Astrocyte (in vitro differentiated cells and primary cell): ENCODE measurements at regions not wholly inside any gene's neighbourhood (a gene's known extent, or its start where the extent isn't known, plus 50 kb on each side); places are given as distances from the start of the nearest gene placed in this dataset.

ENCODE experiments used
- DNase-seq: peaks from one replicate; pipeline ENCODE4 v3.0.0-alpha.2; 2010; ENCODE audit warnings: low read depth
- FAIRE-seq: peaks from 2 replicates; lab custom pipeline; 2011; peaks lifted over from hg19 to GRCh38; lab: Jason Lieb, UNC
- H2AFZ ChIP-seq: 2 replicates; pipeline ENCODE4 v1.6.0; 2012; ENCODE audit warnings: low read depth, low read length, inconsistent platforms
- H3K27ac ChIP-seq: 2 replicates; pipeline ENCODE4 v1.5.1; 2011; ENCODE audit warnings: low read depth, low read length, inconsistent platforms
- H3K27me3 ChIP-seq: 2 replicates; pipeline ENCODE4 v1.6.0; 2011; ENCODE audit warnings: low read length, inconsistent platforms; ENCODE audit not compliant: insufficient read depth
- H3K36me3 ChIP-seq: 2 replicates; pipeline ENCODE4 v1.5.1; 2011; ENCODE audit warnings: low read length, inconsistent platforms; ENCODE audit not compliant: insufficient read depth
- H3K4me1 ChIP-seq: 2 replicates; pipeline ENCODE4 v1.5.1; 2011; ENCODE audit warnings: low read length, inconsistent platforms; ENCODE audit not compliant: insufficient read depth
- H3K4me2 ChIP-seq: 2 replicates; pipeline ENCODE4 v1.6.0; 2012; ENCODE audit warnings: low read length, inconsistent platforms
- H3K4me3 ChIP-seq: 2 replicates; pipeline ENCODE4 v1.5.1; 2011; ENCODE audit warnings: low read depth, mild to moderate bottlenecking, low read length, inconsistent platforms; ENCODE audit not compliant: insufficient read depth
- H3K79me2 ChIP-seq: 2 replicates; pipeline ENCODE4 v1.6.0; 2012; ENCODE audit warnings: mild to moderate bottlenecking, low read length, inconsistent platforms; ENCODE audit not compliant: insufficient read depth
- H3K9ac ChIP-seq: 2 replicates; pipeline ENCODE4 v1.6.0; 2012; ENCODE audit warnings: mild to moderate bottlenecking, low read length, inconsistent platforms
- H3K9me3 ChIP-seq: 2 replicates; pipeline ENCODE4 v1.5.1; 2012; ENCODE audit warnings: low read depth, mild to moderate bottlenecking, low read length, inconsistent platforms; ENCODE audit not compliant: insufficient read depth
- H4K20me1 ChIP-seq: 2 replicates; pipeline ENCODE4 v1.6.0; 2012; ENCODE audit warnings: low read length, inconsistent platforms; ENCODE audit not compliant: insufficient read depth
- H3K27ac Mint-ChIP-seq: one replicate; pipeline ENCODE4 v1.8.0; 2021; ENCODE audit warnings: mild to moderate bottlenecking, mixed read lengths; ENCODE audit not compliant: unreplicated experiment
- H3K27me3 Mint-ChIP-seq: one replicate; pipeline ENCODE4 v1.8.0; 2021; ENCODE audit warnings: low read depth, mixed read lengths; ENCODE audit not compliant: unreplicated experiment
- H3K36me3 Mint-ChIP-seq: one replicate; pipeline ENCODE4 v1.8.0; 2021; ENCODE audit warnings: low read depth, mixed read lengths; ENCODE audit not compliant: unreplicated experiment
- H3K4me1 Mint-ChIP-seq: one replicate; pipeline ENCODE4 v1.8.0; 2021; ENCODE audit warnings: low read depth, mixed read lengths; ENCODE audit not compliant: unreplicated experiment
- H3K4me3 Mint-ChIP-seq: one replicate; pipeline ENCODE4 v1.8.0; 2021; ENCODE audit warnings: mild to moderate bottlenecking, moderate library complexity, mixed read lengths; ENCODE audit not compliant: unreplicated experiment
- H3K9me3 Mint-ChIP-seq: one replicate; pipeline ENCODE4 v1.8.0; 2021; ENCODE audit warnings: mild to moderate bottlenecking, mixed read lengths; ENCODE audit not compliant: unreplicated experiment
- CTCF ChIP-seq: IDR thresholded peaks from 2 replicates; pipeline ENCODE4 v1.5.1; 2011; ENCODE audit warnings: low read depth, mild to moderate bottlenecking, inconsistent platforms, low read length, moderate library complexity; ENCODE audit not compliant: insufficient read depth
- EZH2 ChIP-seq: IDR thresholded peaks from 2 replicates; pipeline ENCODE4 v1.6.1; 2012; ENCODE audit warnings: mild to moderate bottlenecking, low read length, inconsistent platforms; ENCODE audit not compliant: insufficient read depth

- Mint-ChIP-seq H3K27ac (no peak overlapping the region), H3K27me3 (no peaks in the 10 kb centered on the region), H3K4me3 (no peak overlapping the region), H3K4me1 (no peaks in the 10 kb centered on the region), H3K36me3 (no peaks in the 10 kb centered on the region), H3K9me3 (peaks cover 7% of the 10 kb centered on the region)
- Histone ChIP-seq H3K27ac (no peak overlapping the region), H3K4me1 (no peaks in the 10 kb centered on the region), H3K4me2 (no peak overlapping the region), H3K36me3 (no peaks in the 10 kb centered on the region), H3K9ac (no peak overlapping the region), H3K9me3 (no peaks in the 10 kb centered on the region), H3K4me3 (no peak overlapping the region), H3K79me2 (no peaks in the 10 kb centered on the region), H3K27me3 (no peaks in the 10 kb centered on the region), H2AFZ (no peak overlapping the region), H4K20me1 (no peaks in the 10 kb centered on the region)
- DNase-seq (peak; percentile 5), FAIRE-seq (no peak)
- TF ChIP-seq EZH2 (no peak), CTCF (no peak)
Observed at GRCh38 chr1:242847390-242847993, 323.0 kb upstream of the PLD5 start.

GRCh38 chr1:242842094-242842493, 317.6 kb upstream of the PLD5 start:
- H3K4me3 Mint-ChIP-seq = no peak overlapping the region
- H3K4me2 ChIP-seq = no peak overlapping the region
- H3K36me3 ChIP-seq = no peaks in the 10 kb centered on the region
- H3K27ac ChIP-seq = no peak overlapping the region
- H3K9me3 ChIP-seq = no peaks in the 10 kb centered on the region
- H3K9me3 Mint-ChIP-seq = no peaks in the 10 kb centered on the region
- no peaks in the 10 kb centered on the region for H4K20me1 ChIP-seq
- DNase-seq (no peak), FAIRE-seq (no peak)
- no peak overlapping the region for H2AFZ ChIP-seq
- H3K27me3 Mint-ChIP-seq = peaks cover 2% of the 10 kb centered on the region
- H3K4me1 ChIP-seq = no peaks in the 10 kb centered on the region
- H3K27me3 ChIP-seq = no peaks in the 10 kb centered on the region
- no peaks in the 10 kb centered on the region for H3K79me2 ChIP-seq
- no peak overlapping the region for H3K27ac Mint-ChIP-seq
- no peak overlapping the region for H3K4me3 ChIP-seq
- no peaks in the 10 kb centered on the region for H3K36me3 Mint-ChIP-seq
- H3K9ac ChIP-seq = no peak overlapping the region
- TF ChIP-seq CTCF (no peak), EZH2 (no peak)
- no peaks in the 10 kb centered on the region for H3K4me1 Mint-ChIP-seq

GRCh38 chr1:242839101-242839500, 314.6 kb upstream of the PLD5 start:
- Histone ChIP-seq H3K9ac (no peak overlapping the region), H2AFZ (no peak overlapping the region), H3K9me3 (no peaks in the 10 kb centered on the region), H3K27ac (no peak overlapping the region), H3K4me1 (no peaks in the 10 kb centered on the region), H3K4me2 (no peak overlapping the region), H3K27me3 (no peaks in the 10 kb centered on the region), H3K36me3 (no peaks in the 10 kb centered on the region), H3K4me3 (no peak overlapping the region), H3K79me2 (no peaks in the 10 kb centered on the region), H4K20me1 (no peaks in the 10 kb centered on the region)
- FAIRE-seq (no peak), DNase-seq (no peak)
- peaks cover 4% of the 10 kb centered on the region for H3K4me1 Mint-ChIP-seq
- peaks cover 2% of the 10 kb centered on the region for H3K27me3 Mint-ChIP-seq
- no peak for TF ChIP-seq CTCF
- TF ChIP-seq EZH2 = no peak
- H3K36me3 Mint-ChIP-seq = no peaks in the 10 kb centered on the region
- H3K27ac Mint-ChIP-seq = no peak overlapping the region
- H3K9me3 Mint-ChIP-seq = no peaks in the 10 kb centered on the region
- H3K4me3 Mint-ChIP-seq = no peak overlapping the region
